Chondrocyte (in vitro differentiated cells): ENCODE measurements at regions not wholly inside any gene's neighbourhood (a gene's known extent, or its start where the extent isn't known, plus 50 kb on each side); places are given as distances from the start of the nearest gene placed in this dataset.

ENCODE experiments used
- DNase-seq: peaks from one replicate; pipeline ENCODE4 v3.0.0; 2021; ENCODE audit warnings: mixed read lengths, low spot score
- H3K27ac Mint-ChIP-seq: one replicate; pipeline ENCODE4 v1.8.0; 2021; ENCODE audit warnings: mild to moderate bottlenecking, moderate library complexity, mixed read lengths; ENCODE audit not compliant: unreplicated experiment
- H3K27me3 Mint-ChIP-seq: 2 replicates; pipeline ENCODE4 v1.8.0; 2021; ENCODE audit warnings: low read depth, mixed read lengths
- H3K36me3 Mint-ChIP-seq: 2 replicates; pipeline ENCODE4 v1.8.0; 2021; ENCODE audit warnings: low read depth, mixed read lengths
- H3K4me1 Mint-ChIP-seq: 2 replicates; pipeline ENCODE4 v1.8.0; 2021; ENCODE audit warnings: low read depth, mild to moderate bottlenecking, mixed read lengths
- H3K4me3 Mint-ChIP-seq: one replicate; pipeline ENCODE4 v1.8.0; 2021; ENCODE audit warnings: mild to moderate bottlenecking, moderate library complexity, mixed read lengths; ENCODE audit not compliant: unreplicated experiment
- H3K9me3 Mint-ChIP-seq: 2 replicates; pipeline ENCODE4 v1.8.0; 2021; ENCODE audit warnings: low read depth, mixed read lengths
- CTCF ChIP-seq: fragments of 200-600 bp; sonication (generic); IDR thresholded peaks from 2 replicates; pipeline ENCODE4 v1.5.0; 2021; ENCODE audit warnings: antibody characterized with exemption, mild to moderate bottlenecking, moderate library complexity

DNA sequence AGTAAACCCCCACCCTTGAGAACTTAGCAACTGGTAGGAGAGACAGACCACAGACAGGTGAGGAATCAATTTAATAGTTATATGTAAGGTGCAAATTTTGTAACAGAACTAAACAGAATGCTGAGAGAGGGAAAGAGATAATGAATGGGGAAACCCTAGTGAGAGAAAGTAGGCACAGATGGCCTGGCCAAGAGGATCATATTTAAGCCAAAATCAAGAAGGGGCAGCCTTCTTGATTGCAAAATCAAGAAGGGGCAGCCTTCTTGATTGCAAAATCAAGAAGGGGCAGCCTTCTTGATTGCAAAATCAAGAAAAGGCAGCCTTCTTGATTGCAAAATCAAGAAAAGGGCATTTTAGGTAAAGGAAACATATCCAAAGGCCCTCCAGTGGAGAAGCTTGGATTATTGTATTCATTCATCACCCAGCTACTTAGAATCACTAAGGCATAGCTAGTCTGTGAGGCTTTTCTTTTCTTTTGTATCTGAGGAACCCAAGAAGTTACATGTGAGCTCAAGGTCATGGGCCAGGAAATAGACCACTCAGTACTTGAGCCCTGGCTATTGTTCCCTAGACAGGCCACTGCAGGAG, 190.6 kb downstream of the CYLD start:
- H3K4me1 Mint-ChIP-seq: no peaks in the 10 kb centered on the region
- peaks cover 3% of the 10 kb centered on the region for H3K27me3 Mint-ChIP-seq
- H3K36me3 Mint-ChIP-seq: no peaks in the 10 kb centered on the region
- H3K27ac Mint-ChIP-seq: no peak overlapping the region
- no peak overlapping the region for H3K4me3 Mint-ChIP-seq
- no peak for DNase-seq
- H3K9me3 Mint-ChIP-seq: peaks cover 7% of the 10 kb centered on the region
- TF ChIP-seq CTCF: no peak

DNA sequence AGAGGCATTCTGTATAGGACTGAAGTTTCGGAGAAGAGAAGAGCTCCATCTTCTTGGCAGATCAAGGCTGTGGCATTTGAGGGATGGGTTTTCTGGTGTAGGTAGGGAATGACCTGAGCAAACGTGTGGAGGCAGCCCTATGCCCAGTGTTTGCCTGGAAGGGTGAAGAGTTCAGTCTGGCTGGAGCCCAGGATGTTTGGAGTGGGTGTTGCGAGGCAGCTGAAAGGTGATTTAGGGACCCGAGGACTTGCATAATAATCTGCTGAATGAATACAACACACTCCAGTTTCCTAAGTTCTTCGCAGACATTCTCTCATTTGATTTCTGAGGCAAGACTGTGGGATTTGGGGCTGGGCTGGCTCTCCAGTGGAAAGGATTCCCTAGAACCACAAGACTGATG, 186.2 kb downstream of the CYLD start:
- Mint-ChIP-seq H3K9me3 (no peaks in the 10 kb centered on the region), H3K27ac (no peak overlapping the region), H3K36me3 (no peaks in the 10 kb centered on the region), H3K27me3 (peaks cover 4% of the 10 kb centered on the region), H3K4me1 (no peaks in the 10 kb centered on the region), H3K4me3 (no peak overlapping the region)
- no peak for TF ChIP-seq CTCF
- no peak for DNase-seq

GRCh38 chr16:50925758-50926357, 184.0 kb downstream of the CYLD start:
- no peaks in the 10 kb centered on the region for H3K36me3 Mint-ChIP-seq
- peaks cover 6% of the 10 kb centered on the region for H3K27me3 Mint-ChIP-seq
- DNase-seq: no peak
- no peaks in the 10 kb centered on the region for H3K4me1 Mint-ChIP-seq
- H3K27ac Mint-ChIP-seq: no peak overlapping the region
- no peaks in the 10 kb centered on the region for H3K9me3 Mint-ChIP-seq
- no peak overlapping the region for H3K4me3 Mint-ChIP-seq
- no peak for TF ChIP-seq CTCF

GRCh38 chr16:50924759-50925545, 183.1 kb downstream of the CYLD start:
- peaks cover 6% of the 10 kb centered on the region for H3K27me3 Mint-ChIP-seq
- H3K27ac Mint-ChIP-seq: no peak overlapping the region
- DNase-seq: no peak
- no peaks in the 10 kb centered on the region for H3K9me3 Mint-ChIP-seq
- H3K36me3 Mint-ChIP-seq: no peaks in the 10 kb centered on the region
- no peak for TF ChIP-seq CTCF
- H3K4me3 Mint-ChIP-seq: no peak overlapping the region
- H3K4me1 Mint-ChIP-seq: no peaks in the 10 kb centered on the region

GRCh38 chr16:50917950-50918703, 176.2 kb downstream of the CYLD start:
- no peak overlapping the region for H3K4me3 Mint-ChIP-seq
- no peaks in the 10 kb centered on the region for H3K36me3 Mint-ChIP-seq
- no peaks in the 10 kb centered on the region for H3K4me1 Mint-ChIP-seq
- DNase-seq: no peak
- no peak overlapping the region for H3K27ac Mint-ChIP-seq
- peaks cover 7% of the 10 kb centered on the region for H3K27me3 Mint-ChIP-seq
- no peaks in the 10 kb centered on the region for H3K9me3 Mint-ChIP-seq
- TF ChIP-seq CTCF: no peak
